ENCODE measurements at regions not wholly inside any gene's neighbourhood (a gene's known extent, or its start where the extent isn't known, plus 50 kb on each side); places are given as distances from the start of the nearest gene placed in this dataset.
A peak's percentile ranks its signal among the peaks of the same experiment; 100 is the strongest.

DNA sequence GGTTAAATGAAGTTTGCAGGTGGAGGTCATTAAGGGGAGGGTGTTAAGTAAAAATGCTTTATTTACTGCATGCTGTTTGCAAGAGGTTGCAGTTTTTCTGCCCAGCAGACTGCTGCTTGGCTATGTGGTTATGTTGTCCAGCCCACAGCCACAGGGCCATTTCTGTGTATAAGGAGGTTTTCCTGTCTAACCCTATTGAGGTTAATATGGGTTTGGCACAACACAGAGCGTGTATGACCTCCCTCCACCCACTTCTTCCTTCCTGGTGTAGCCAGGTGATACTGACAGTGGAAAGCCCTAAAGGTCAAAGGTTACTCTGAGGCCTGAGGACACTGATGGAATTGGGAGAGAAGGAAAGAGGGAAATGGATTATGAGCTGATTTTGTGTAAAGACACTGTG lies 253.7 kb upstream of the PWP1 start:
- peaks cover 0 to 4% of the 10 kb centered on the region in 2 donors for H3K36me3 Mint-ChIP-seq
- no peaks in the 10 kb centered on the region for H3K27me3 Mint-ChIP-seq
- H3K27ac Mint-ChIP-seq: no peak overlapping the region
- Histone ChIP-seq H3K27me3 (ENCODE audit: insufficient read depth, low read length) (no peaks in the 10 kb centered on the region), H3K4me3 (ENCODE audit: low read length in 2 of 2) (no peak overlapping the region), H3K36me3 (ENCODE audit: insufficient read depth, low read length) (no peaks in the 10 kb centered on the region), H3K27ac (ENCODE audit: low read depth, low read length) (no peak overlapping the region), H3K9me3 (ENCODE audit: control insufficient read depth in 1 of 2, low read length in 2 of 2) (no peaks in the 10 kb centered on the region), H3K4me1 (ENCODE audit: insufficient read depth, low read length) (peaks cover 7% of the 10 kb centered on the region)
- H3K9me3 Mint-ChIP-seq: peaks cover 0 to 2% (median 0%) of the 10 kb centered on the region in 8 donors
- intact Hi-C loops (cut with micrococcal nuclease): no loop called here
- POLR2A ChIA-PET (ENCODE audit: partially characterized antibody): no interaction called here
- H3K4me3 Mint-ChIP-seq: peak overlapping the region in 2 of 8 donors; percentile 27 to 57
- no peak for DNase-seq
- CTCF ChIA-PET (ENCODE audit: partially characterized antibody): no interaction called here
- H3K4me1 Mint-ChIP-seq: peaks cover 14 to 53% (median 27%) of the 10 kb centered on the region in 4 donors

DNA sequence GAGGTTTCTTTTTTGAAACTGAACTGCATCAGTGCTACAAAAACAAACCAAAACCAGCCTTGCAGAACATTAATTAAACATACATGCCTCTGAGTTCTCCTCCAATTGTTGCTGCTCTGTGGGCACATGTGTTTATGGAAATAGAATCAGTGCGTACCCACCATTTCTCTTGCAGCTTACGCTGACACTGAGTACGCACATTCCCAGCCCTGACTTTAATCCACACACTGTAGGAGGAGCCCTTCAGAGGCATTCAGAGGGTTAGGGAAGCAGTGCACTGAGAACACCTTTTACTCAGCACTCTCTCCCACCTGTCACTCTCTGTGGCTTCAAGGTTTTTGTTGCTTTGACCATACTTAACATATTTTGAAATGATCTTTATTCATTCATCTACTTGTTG lies 250.5 kb upstream of the PWP1 start:
- H3K27me3 ChIP-seq (ENCODE audit: insufficient read depth, low read length): no peaks in the 10 kb centered on the region
- no peaks in the 10 kb centered on the region for H3K9me3 Mint-ChIP-seq
- no peak overlapping the region for H3K4me3 ChIP-seq (ENCODE audit: low read length in 2 of 2)
- peaks cover 13 to 36% (median 22%) of the 10 kb centered on the region in 4 donors for H3K4me1 Mint-ChIP-seq
- H3K36me3 ChIP-seq (ENCODE audit: insufficient read depth, low read length): no peaks in the 10 kb centered on the region
- POLR2A ChIA-PET (ENCODE audit: partially characterized antibody): no interaction called here
- CTCF ChIA-PET (ENCODE audit: partially characterized antibody): no interaction called here
- no peak for DNase-seq
- H3K4me3 Mint-ChIP-seq: no peak overlapping the region
- H3K27ac Mint-ChIP-seq: no peak overlapping the region
- H3K9me3 ChIP-seq (ENCODE audit: control insufficient read depth in 1 of 2, low read length in 2 of 2): no peaks in the 10 kb centered on the region
- H3K4me1 ChIP-seq (ENCODE audit: insufficient read depth, low read length): peaks cover 10% of the 10 kb centered on the region
- intact Hi-C loops (cut with micrococcal nuclease): no loop called here
- peaks cover 0 to 2% of the 10 kb centered on the region in 2 donors for H3K36me3 Mint-ChIP-seq
- H3K27me3 Mint-ChIP-seq: no peaks in the 10 kb centered on the region
- no peak overlapping the region for H3K27ac ChIP-seq (ENCODE audit: low read depth, low read length)

DNA sequence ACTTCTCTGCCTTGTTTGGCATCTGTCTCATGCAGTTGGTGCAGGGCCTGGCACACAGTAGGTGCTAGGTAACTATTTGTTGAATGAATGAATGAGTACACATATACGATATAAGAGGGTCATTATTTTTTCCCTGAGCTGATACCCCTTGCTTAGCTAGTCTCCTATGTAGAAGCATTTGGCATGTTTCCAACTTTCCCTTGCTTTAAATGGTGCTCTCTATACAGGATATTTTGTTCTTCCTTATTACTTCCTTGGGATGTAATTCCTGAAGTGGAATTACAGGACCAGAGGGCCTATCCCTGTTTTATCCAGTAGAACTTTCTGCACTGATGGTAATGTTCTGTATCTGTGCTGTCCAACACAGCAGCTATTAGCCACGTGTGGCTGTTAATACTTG lies 250.1 kb upstream of the PWP1 start:
- peaks cover 0 to under 1% (median 0%) of the 10 kb centered on the region in 8 donors for H3K9me3 Mint-ChIP-seq
- no peaks in the 10 kb centered on the region for H3K27me3 Mint-ChIP-seq
- H3K36me3 ChIP-seq (ENCODE audit: insufficient read depth, low read length): no peaks in the 10 kb centered on the region
- ChIA-PET POLR2A (ENCODE audit: partially characterized antibody) (no interaction called here), CTCF (ENCODE audit: partially characterized antibody) (no interaction called here)
- no peak overlapping the region for H3K4me3 ChIP-seq (ENCODE audit: low read length in 2 of 2)
- H3K27me3 ChIP-seq (ENCODE audit: insufficient read depth, low read length): no peaks in the 10 kb centered on the region
- peaks cover 10% of the 10 kb centered on the region for H3K4me1 ChIP-seq (ENCODE audit: insufficient read depth, low read length)
- H3K27ac ChIP-seq (ENCODE audit: low read depth, low read length): no peak overlapping the region
- H3K27ac Mint-ChIP-seq: no peak overlapping the region
- H3K4me3 Mint-ChIP-seq: no peak overlapping the region
- H3K36me3 Mint-ChIP-seq: peaks cover 0 to 2% of the 10 kb centered on the region in 2 donors
- peaks cover 13 to 36% (median 22%) of the 10 kb centered on the region in 4 donors for H3K4me1 Mint-ChIP-seq
- intact Hi-C loops (cut with micrococcal nuclease): no loop called here
- no peak for DNase-seq
- no peaks in the 10 kb centered on the region for H3K9me3 ChIP-seq (ENCODE audit: control insufficient read depth in 1 of 2, low read length in 2 of 2)

DNA sequence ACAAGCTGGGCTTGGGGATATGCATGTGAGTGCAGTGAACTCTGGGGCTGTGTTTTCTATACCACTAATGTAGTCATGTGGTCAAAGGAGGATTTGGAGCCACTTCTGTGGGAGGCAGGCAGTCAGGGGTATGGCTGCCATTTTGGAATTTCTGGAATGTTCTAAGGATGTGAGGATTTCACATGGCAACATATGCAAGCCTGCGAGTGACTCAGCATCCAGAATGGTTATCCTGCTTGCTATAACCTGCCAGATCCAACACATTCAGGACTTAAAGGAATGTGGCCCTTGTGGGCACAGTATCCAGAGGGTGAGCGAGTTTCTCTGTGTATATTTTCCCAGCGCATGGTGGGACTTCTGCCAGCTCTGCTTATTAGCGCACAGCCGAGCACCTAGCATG lies 249.2 kb upstream of the PWP1 start:
- H3K4me3 ChIP-seq (ENCODE audit: low read length in 2 of 2): no peak overlapping the region
- H3K9me3 Mint-ChIP-seq: peaks cover 0 to 2% (median 0%) of the 10 kb centered on the region in 8 donors
- no peak for DNase-seq
- intact Hi-C loops (cut with micrococcal nuclease): no loop called here
- POLR2A ChIA-PET (ENCODE audit: partially characterized antibody): no interaction called here
- H3K4me1 Mint-ChIP-seq: peaks cover 14 to 31% (median 19%) of the 10 kb centered on the region in 4 donors
- peaks cover 0 to 2% of the 10 kb centered on the region in 2 donors for H3K36me3 Mint-ChIP-seq
- no peaks in the 10 kb centered on the region for H3K27me3 ChIP-seq (ENCODE audit: insufficient read depth, low read length)
- peaks cover 10% of the 10 kb centered on the region for H3K4me1 ChIP-seq (ENCODE audit: insufficient read depth, low read length)
- no peak overlapping the region for H3K27ac ChIP-seq (ENCODE audit: low read depth, low read length)
- no peak overlapping the region for H3K27ac Mint-ChIP-seq
- no peak overlapping the region for H3K4me3 Mint-ChIP-seq
- CTCF ChIA-PET (ENCODE audit: partially characterized antibody): no interaction called here
- no peaks in the 10 kb centered on the region for H3K36me3 ChIP-seq (ENCODE audit: insufficient read depth, low read length)
- H3K9me3 ChIP-seq (ENCODE audit: control insufficient read depth in 1 of 2, low read length in 2 of 2): no peaks in the 10 kb centered on the region
- no peaks in the 10 kb centered on the region for H3K27me3 Mint-ChIP-seq

DNA sequence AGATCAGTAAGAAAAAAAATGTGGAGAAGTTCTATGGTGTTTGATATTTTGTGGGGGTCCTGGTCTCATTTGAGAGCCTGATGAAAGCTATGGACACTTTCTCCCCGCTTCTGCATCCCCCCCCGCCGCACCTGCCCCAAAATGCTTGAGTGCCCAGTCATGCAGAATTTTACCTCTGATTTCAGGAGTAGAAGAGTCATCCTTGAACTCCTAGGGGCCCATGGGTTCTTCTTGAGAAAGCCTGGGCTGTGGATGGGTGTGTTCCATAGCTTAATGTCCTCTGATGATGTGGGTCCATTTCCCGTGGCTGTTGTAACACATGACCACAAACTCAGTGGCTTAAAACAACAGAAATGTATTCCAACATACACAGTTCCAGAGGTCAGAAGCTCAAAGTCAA lies 248.8 kb upstream of the PWP1 start:
- CTCF ChIA-PET (ENCODE audit: partially characterized antibody): interaction anchor here (0.6 to 1.6 kb wide), 2 partner anchors 15 to 34 kb away, joined by 3 read pairs; no protein-coding TSS in a partner anchor

DNA sequence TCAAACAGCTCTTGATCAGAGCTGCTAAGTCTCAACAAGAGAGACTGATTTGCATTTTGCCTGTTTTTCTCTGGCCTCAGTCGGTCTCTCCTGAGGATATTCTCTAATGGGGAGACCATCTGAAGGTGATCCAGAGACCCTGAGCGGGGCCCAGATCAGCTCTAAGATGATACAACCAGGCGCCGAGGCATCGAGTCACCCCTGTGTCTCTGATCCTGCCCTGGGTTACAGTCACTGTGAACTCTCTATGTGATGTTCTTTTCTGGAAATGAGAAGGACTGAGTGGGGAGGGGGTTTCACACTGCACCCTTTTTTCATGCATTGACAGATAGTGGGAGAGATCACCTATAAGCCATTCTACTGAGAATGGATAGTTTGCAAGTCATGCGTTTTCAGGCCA lies 247.6 kb upstream of the PWP1 start:
- Mint-ChIP-seq H3K9me3 (peaks cover 0 to 2% (median 0%) of the 10 kb centered on the region in 8 donors), H3K4me3 (no peak overlapping the region), H3K4me1 (peaks cover 12 to 26% (median 13%) of the 10 kb centered on the region in 4 donors), H3K36me3 (peaks cover 0 to 4% of the 10 kb centered on the region in 2 donors), H3K27ac (no peak overlapping the region), H3K27me3 (no peaks in the 10 kb centered on the region)
- Histone ChIP-seq H3K9me3 (ENCODE audit: control insufficient read depth in 1 of 2, low read length in 2 of 2) (no peaks in the 10 kb centered on the region), H3K27ac (ENCODE audit: low read depth, low read length) (no peak overlapping the region), H3K36me3 (ENCODE audit: insufficient read depth, low read length) (no peaks in the 10 kb centered on the region), H3K4me3 (ENCODE audit: low read length in 2 of 2) (no peak overlapping the region), H3K4me1 (ENCODE audit: insufficient read depth, low read length) (peaks cover 4% of the 10 kb centered on the region), H3K27me3 (ENCODE audit: insufficient read depth, low read length) (no peaks in the 10 kb centered on the region)
- no peak for DNase-seq
- CTCF ChIA-PET (ENCODE audit: partially characterized antibody): interaction anchor here (1.6 kb wide), 1 partner anchor 35 kb away, joined by 3 read pairs; no protein-coding TSS in a partner anchor
- POLR2A ChIA-PET (ENCODE audit: partially characterized antibody): no interaction called here
- intact Hi-C loops (cut with micrococcal nuclease): no loop called here

More for the DNA sequence above, 248.8 kb upstream of the PWP1 start:
- Mint-ChIP-seq H3K27ac (no peak overlapping the region), H3K9me3 (peaks cover 0 to 2% (median 0%) of the 10 kb centered on the region in 8 donors), H3K36me3 (peaks cover 0 to 2% of the 10 kb centered on the region in 2 donors), H3K27me3 (no peaks in the 10 kb centered on the region), H3K4me3 (no peak overlapping the region), H3K4me1 (peaks cover 11 to 29% (median 16%) of the 10 kb centered on the region in 4 donors)
- H3K4me3 ChIP-seq (ENCODE audit: low read length in 2 of 2): no peak overlapping the region
- POLR2A ChIA-PET (ENCODE audit: partially characterized antibody): no interaction called here
- no peaks in the 10 kb centered on the region for H3K36me3 ChIP-seq (ENCODE audit: insufficient read depth, low read length)
- no peak overlapping the region for H3K27ac ChIP-seq (ENCODE audit: low read depth, low read length)
- no peaks in the 10 kb centered on the region for H3K27me3 ChIP-seq (ENCODE audit: insufficient read depth, low read length)
- H3K9me3 ChIP-seq (ENCODE audit: control insufficient read depth in 1 of 2, low read length in 2 of 2): no peaks in the 10 kb centered on the region
- H3K4me1 ChIP-seq (ENCODE audit: insufficient read depth, low read length): peaks cover 7% of the 10 kb centered on the region
- intact Hi-C loops (cut with micrococcal nuclease): no loop called here
- DNase-seq: no peak

DNA sequence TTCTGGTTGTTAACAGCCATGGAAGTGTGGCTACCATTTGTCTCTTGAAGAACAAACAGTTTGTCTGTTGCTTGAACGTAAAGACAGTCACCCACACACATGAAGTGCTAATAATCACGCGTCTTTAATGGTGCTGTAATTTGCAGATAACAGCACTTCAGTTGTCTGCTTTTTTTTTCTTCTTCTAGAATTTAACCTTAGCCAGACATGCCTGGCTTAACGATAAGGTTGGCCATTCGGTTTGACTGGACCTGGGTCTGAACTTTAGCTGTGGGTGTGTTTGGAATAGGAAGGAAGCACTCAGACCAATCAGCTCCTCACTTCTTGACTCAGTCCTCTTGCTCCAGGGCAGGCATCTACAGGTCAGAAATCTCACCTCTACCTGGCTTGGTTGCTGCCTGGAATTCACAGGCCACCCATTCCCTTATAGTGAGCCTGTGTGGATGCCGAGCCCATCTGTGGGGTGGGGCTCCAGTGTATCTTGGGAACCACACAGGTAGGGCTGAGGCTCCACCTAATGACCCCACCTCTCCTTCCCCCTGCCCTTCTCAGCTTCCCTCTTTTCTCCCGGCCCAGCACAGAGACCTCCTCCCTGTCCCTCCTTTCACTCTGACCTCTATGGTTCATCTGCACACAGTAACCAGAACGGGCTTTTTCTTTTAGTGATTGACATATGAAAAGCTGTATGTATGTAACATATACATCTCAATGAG lies 246.4 kb upstream of the PWP1 start:
- H3K4me1 ChIP-seq (ENCODE audit: insufficient read depth, low read length): peaks cover 4% of the 10 kb centered on the region
- Mint-ChIP-seq H3K4me3 (no peak overlapping the region), H3K27me3 (no peaks in the 10 kb centered on the region), H3K4me1 (peaks cover 12 to 33% (median 16%) of the 10 kb centered on the region in 4 donors), H3K27ac (peak overlapping the region in 3 of 7 donors; percentile 14 to 54 (median 30)), H3K9me3 (peaks cover 0 to 2% (median 0%) of the 10 kb centered on the region in 8 donors), H3K36me3 (peaks cover 0 to 4% of the 10 kb centered on the region in 2 donors)
- H3K36me3 ChIP-seq (ENCODE audit: insufficient read depth, low read length): no peaks in the 10 kb centered on the region
- intact Hi-C loops (cut with micrococcal nuclease): no loop called here
- no peak overlapping the region for H3K27ac ChIP-seq (ENCODE audit: low read depth, low read length)
- H3K4me3 ChIP-seq (ENCODE audit: low read length in 2 of 2): no peak overlapping the region
- ChIA-PET CTCF (ENCODE audit: partially characterized antibody) (no interaction called here), POLR2A (ENCODE audit: partially characterized antibody) (no interaction called here)
- H3K27me3 ChIP-seq (ENCODE audit: insufficient read depth, low read length): no peaks in the 10 kb centered on the region
- no peak for DNase-seq
- H3K9me3 ChIP-seq (ENCODE audit: control insufficient read depth in 1 of 2, low read length in 2 of 2): no peaks in the 10 kb centered on the region
